ENCODE measurements at regions not wholly inside any gene's neighbourhood (a gene's known extent, or its start where the extent isn't known, plus 50 kb on each side); places are given as distances from the start of the nearest gene placed in this dataset.

GRCh38 chr14:65225299-65226159, 123.2 kb upstream of the MAX start:
- peak in 1 of 2 experiments; percentile 16 for DNase-seq

GRCh38 chr14:65226824-65227604, 124.7 kb upstream of the MAX start:
- no peak for DNase-seq

- no peak for DNase-seq
These were observed 126.1 kb upstream of the MAX start for GRCh38 chr14:65228436-65228835.

- DNase-seq: no peak
These were observed 126.8 kb upstream of the MAX start for GRCh38 chr14:65228956-65229747.

- peak; percentile 58 to 62 for DNase-seq
These were observed 127.7 kb upstream of the MAX start for GRCh38 chr14:65229748-65230728.

GRCh38 chr14:65231286-65231980, 129.1 kb upstream of the MAX start:
- no peak for DNase-seq

GRCh38 chr14:65234752-65235361, 132.5 kb upstream of the MAX start:
- no peak for DNase-seq

- DNase-seq: no peak
These were observed 134.9 kb upstream of the MAX start for GRCh38 chr14:65237023-65237814.

- DNase-seq: no peak
These were observed 135.6 kb upstream of the MAX start for GRCh38 chr14:65237941-65238340.

- DNase-seq: no peak
These were observed 136.1 kb upstream of the MAX start for GRCh38 chr14:65238456-65238855.

GRCh38 chr14:65239143-65239937, 137.0 kb upstream of the MAX start:
- no peak for DNase-seq

GRCh38 chr14:65239938-65240296, 137.6 kb upstream of the MAX start:
- DNase-seq: no peak

- DNase-seq: no peak
These were observed 138.9 kb upstream of the MAX start for GRCh38 chr14:65241125-65241752.

GRCh38 chr14:65242732-65243134, 140.4 kb upstream of the MAX start:
- no peak for DNase-seq

- DNase-seq: no peak
These were observed 141.6 kb upstream of the MAX start for GRCh38 chr14:65243766-65244442.

- no peak for DNase-seq
These were observed 147.3 kb upstream of the MAX start for GRCh38 chr14:65249471-65250161.

- DNase-seq: no peak
These were observed 147.8 kb upstream of the MAX start for GRCh38 chr14:65250162-65250495.

GRCh38 chr14:65251213-65251612, 148.9 kb upstream of the MAX start:
- DNase-seq: no peak
